H1 (cell line): ENCODE measurements at regions not wholly inside any gene's neighbourhood (a gene's known extent, or its start where the extent isn't known, plus 50 kb on each side); places are given as distances from the start of the nearest gene placed in this dataset.

Experiments
- CEBPB ChIP-seq: IDR thresholded peaks from 2 replicates; pipeline ENCODE4 v1.6.1; 2012; ENCODE audit warnings: low read depth, low read length
- TAF1 ChIP-seq: IDR thresholded peaks from 2 replicates; pipeline ENCODE4 v1.6.1; 2011; ENCODE audit warnings: mild to moderate bottlenecking, low read depth, low read length

GRCh38 chr10:56561336-56561735 lies 200.3 kb upstream of the ZWINT start (continued):
- no peak for TF ChIP-seq TAF1
- no peak for TF ChIP-seq CEBPB
- TF ChIP-seq, all 59 proteins: peak for 0
